Lower leg skin (tissue), 4 donors: ENCODE measurements at regions not wholly inside any gene's neighbourhood (a gene's known extent, or its start where the extent isn't known, plus 50 kb on each side); places are given as distances from the start of the nearest gene placed in this dataset.

ENCODE experiments used
- DNase-seq, 2 donors: peaks; one replicate each; pipeline ENCODE4 v3.0.0-alpha.2; 2019; ENCODE audit warnings: low spot score in 2 of 2
- H3K4me3 ChIP-seq: fragments of 200-600 bp; sonication (generic); 2 replicates; pipeline ENCODE4 v1.5.1; 2017; ENCODE audit warnings: mild to moderate bottlenecking, low read depth; ENCODE audit not compliant: poor library complexity, severe bottlenecking
- POLR2A ChIP-seq, 2 donors: fragments of 450-650 bp; IDR thresholded peaks; one replicate each; pipeline ENCODE4 v1.6.1; 2016 to 2017; ENCODE audit warnings: antibody characterized with exemption in 2 of 2, mild to moderate bottlenecking in 1 of 2, moderate library complexity in 1 of 2
- WGBS, 2 donors: methylation state at CpG; one replicate each; pipeline ENCODE4 v1.1.5; 2018; 5-methylcytosine and 5-hydroxymethylcytosine counted together
- intact Hi-C: fragments of 100-400 bp; cut with DNase I; formaldehyde crosslinking; loops from one replicate; pipeline ENCODE4 v1.15.0; 2023; ENCODE audit warnings: low total_unique reads
- TF ChIP-seq, protein P1 (sequence below), 3 donors: fragments of 450-650 bp; IDR thresholded peaks; one replicate each; pipeline ENCODE4 v1.5.1; 2016; ENCODE audit warnings: antibody characterized with exemption in 3 of 3, mild to moderate bottlenecking in 3 of 3, moderate library complexity in 2 of 3

DNA sequence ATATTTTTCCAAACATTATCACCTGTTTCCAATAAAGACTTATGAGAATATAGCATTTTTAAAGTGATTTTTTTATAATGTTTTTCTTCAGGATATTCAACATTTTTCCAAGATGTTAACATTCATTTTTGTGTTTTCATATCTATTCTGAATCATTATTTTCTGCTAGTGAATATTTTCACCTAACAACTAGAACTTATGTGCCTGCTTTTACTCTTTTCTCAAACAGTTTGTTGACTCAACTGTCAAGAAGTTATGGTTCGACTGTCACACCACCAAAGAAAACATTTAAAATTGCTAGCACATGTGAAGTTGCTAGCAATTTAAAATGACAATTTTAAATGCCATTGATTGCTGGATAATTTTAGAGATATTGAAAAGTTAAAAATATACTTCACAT, 343.3 kb upstream of the CDH9 start:
- WGBS, 2 donors: 68 to 76% methylated on average over 1 of the region's 1 CpG
- no peak for DNase-seq
- no peak overlapping the region for H3K4me3 ChIP-seq
- intact Hi-C loops: no loop called here
- TF ChIP-seq POLR2A (IDR thresholded peaks at IDR 0.05): no peak
- TF ChIP-seq, protein P1, sequence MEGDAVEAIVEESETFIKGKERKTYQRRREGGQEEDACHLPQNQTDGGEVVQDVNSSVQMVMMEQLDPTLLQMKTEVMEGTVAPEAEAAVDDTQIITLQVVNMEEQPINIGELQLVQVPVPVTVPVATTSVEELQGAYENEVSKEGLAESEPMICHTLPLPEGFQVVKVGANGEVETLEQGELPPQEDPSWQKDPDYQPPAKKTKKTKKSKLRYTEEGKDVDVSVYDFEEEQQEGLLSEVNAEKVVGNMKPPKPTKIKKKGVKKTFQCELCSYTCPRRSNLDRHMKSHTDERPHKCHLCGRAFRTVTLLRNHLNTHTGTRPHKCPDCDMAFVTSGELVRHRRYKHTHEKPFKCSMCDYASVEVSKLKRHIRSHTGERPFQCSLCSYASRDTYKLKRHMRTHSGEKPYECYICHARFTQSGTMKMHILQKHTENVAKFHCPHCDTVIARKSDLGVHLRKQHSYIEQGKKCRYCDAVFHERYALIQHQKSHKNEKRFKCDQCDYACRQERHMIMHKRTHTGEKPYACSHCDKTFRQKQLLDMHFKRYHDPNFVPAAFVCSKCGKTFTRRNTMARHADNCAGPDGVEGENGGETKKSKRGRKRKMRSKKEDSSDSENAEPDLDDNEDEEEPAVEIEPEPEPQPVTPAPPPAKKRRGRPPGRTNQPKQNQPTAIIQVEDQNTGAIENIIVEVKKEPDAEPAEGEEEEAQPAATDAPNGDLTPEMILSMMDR (IDR thresholded peaks at IDR 0.05): no peak

DNA sequence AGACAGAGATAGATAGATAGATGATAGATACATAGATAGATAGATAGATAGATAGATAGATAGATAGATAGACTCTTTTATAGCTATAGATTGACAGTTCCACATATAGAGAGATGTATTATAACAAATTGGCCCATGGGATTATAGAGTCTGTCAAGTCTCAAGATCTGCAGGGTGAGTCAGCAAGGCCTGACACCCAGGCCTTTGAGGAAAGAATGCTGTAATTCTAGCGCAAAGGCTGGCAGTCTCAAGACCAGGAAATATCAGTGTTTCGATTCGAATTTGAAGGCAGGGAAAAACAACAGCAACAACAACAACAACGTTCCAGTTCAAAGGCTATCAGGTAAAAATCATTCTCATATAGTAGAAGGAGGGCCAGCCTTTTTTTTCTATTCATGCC, 339.2 kb upstream of the CDH9 start:
- no peak for DNase-seq
- TF ChIP-seq POLR2A (IDR thresholded peaks at IDR 0.05): no peak
- TF ChIP-seq, protein P1 (IDR thresholded peaks at IDR 0.05): no peak
- 81 to 85% methylated on average over 4 of the region's 4 CpGs for WGBS, 2 donors
- H3K4me3 ChIP-seq: no peak overlapping the region
- intact Hi-C loops: no loop called here

DNA sequence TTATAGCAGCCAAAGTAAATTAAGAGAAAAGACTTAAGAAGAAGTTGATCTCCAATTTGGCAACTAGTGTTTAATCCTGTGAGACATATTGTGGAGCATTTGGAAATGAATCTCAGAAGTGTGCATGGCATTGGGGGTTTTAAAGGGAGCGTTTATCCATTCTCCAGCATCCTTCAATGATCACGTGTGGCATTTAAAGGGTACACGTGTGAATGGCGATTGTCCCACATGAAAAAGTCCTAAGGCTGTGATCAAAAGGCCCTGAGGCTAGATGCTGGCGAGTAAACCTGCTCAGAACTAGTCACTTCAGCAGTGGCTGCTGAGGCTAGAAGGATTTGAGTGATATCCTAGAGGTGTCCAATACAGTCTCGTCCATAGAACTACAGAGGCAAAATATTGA, 315.6 kb upstream of the CDH9 start:
- TF ChIP-seq, protein P1 (IDR thresholded peaks at IDR 0.05): no peak
- no peak for TF ChIP-seq POLR2A (IDR thresholded peaks at IDR 0.05)
- intact Hi-C loops: no loop called here
- no peak for DNase-seq
- H3K4me3 ChIP-seq: no peak overlapping the region
- 78 to 87% methylated on average over 6 of the region's 6 CpGs for WGBS, 2 donors

DNA sequence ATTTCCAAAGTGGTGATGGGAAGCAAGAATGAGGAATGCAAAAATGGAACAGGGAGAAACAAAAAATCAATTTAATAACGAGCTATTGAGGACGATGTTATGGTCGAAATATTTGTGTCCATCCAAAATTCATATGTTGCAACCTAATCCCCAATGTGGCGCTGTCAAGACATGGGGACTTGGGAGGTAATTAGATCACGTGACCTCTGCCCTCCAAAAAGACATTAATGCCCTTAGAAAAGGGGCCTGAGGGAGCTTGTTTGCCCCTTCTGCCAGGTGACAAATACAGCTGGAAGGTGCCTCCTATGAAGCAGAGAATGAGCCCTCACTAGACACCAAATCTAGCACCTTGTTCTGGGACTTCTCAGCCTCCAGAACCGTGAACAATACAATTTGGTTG, 315.2 kb upstream of the CDH9 start:
- no peak for DNase-seq
- WGBS, 2 donors: 86 to 90% methylated on average over 6 of the region's 6 CpGs
- no peak for TF ChIP-seq POLR2A (IDR thresholded peaks at IDR 0.05)
- TF ChIP-seq, protein P1 (IDR thresholded peaks at IDR 0.05): no peak
- no peak overlapping the region for H3K4me3 ChIP-seq
- intact Hi-C loops: no loop called here

DNA sequence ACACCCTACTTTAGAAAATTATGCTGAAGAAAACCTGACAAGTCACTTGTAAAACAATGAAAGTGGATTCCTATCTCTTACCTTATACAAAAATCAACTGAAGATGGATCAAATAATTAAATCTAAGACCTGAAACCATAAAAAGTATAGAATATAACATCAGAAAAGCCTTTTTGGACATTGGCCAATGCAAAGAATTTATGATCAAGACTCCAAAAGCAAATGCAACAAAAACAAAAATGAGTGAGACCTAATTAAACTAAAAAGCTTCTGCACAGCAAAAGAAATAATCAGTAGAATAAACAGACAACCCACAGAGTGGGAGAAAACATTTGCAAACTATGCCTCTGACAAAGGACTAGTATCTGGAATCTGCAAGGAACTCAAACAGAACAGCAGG, 303.0 kb upstream of the CDH9 start:
- DNase-seq: no peak
- H3K4me3 ChIP-seq: no peak overlapping the region
- no peak for TF ChIP-seq POLR2A (IDR thresholded peaks at IDR 0.05)
- TF ChIP-seq, protein P1 (IDR thresholded peaks at IDR 0.05): no peak
- intact Hi-C loops: no loop called here

DNA sequence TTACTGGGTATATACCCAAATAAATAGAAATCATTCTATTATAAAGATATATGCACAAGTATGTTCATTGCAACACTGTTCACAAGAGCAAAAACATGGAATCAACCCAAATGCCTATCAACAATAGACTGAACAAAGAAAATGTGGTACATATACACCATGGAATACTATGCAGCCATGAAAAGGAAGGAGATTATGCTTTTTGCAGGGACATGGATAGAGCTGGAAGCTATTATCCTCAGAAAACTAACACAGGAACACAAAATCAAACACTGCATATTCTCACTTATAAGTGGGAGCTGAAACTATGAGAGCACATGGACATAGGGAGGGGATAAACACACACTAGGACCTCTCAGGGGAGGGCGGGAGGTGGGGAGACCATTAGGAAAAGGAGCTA, 298.4 kb upstream of the CDH9 start:
- 43 to 45% methylated on average over 1 of the region's 1 CpG for WGBS, 2 donors
- DNase-seq: no peak

More for the DNA sequence above, 298.4 kb upstream of the CDH9 start:
- H3K4me3 ChIP-seq: no peak overlapping the region
- TF ChIP-seq, protein P1 (IDR thresholded peaks at IDR 0.05): no peak
- TF ChIP-seq POLR2A (IDR thresholded peaks at IDR 0.05): no peak
- intact Hi-C loops: no loop called here
